ENCODE measurements at regions not wholly inside any gene's neighbourhood (a gene's known extent, or its start where the extent isn't known, plus 50 kb on each side); places are given as distances from the start of the nearest gene placed in this dataset.
"Not testable (repeated sequence)": the region's sequence is repeated elsewhere in the genome, so short reads cannot be mapped to it uniquely, and the experiment has no call there.

DNA sequence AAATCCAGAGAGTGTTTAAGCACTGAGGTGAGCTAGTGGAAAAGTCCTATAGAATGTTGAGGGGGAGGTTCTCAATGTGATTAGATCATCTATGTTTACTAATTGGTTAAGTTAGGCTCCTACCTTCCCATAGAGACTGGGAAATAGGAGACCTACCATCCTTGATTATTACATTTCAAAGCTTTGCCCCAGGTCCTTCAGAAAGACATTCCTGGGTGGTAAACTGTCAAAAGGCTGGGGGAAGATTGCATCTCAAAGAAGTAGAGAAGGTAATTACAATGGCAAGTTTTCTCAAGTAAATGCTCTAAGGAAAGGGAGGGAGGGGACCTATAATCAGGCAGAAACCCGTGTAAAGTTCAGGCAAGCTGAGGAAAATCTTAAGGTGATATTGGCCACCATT lies 247.8 kb upstream of the SMIM30 start:
- no peak for DNase-seq (ENCODE audit: low read depth)
- TF ChIP-seq, protein P1, sequence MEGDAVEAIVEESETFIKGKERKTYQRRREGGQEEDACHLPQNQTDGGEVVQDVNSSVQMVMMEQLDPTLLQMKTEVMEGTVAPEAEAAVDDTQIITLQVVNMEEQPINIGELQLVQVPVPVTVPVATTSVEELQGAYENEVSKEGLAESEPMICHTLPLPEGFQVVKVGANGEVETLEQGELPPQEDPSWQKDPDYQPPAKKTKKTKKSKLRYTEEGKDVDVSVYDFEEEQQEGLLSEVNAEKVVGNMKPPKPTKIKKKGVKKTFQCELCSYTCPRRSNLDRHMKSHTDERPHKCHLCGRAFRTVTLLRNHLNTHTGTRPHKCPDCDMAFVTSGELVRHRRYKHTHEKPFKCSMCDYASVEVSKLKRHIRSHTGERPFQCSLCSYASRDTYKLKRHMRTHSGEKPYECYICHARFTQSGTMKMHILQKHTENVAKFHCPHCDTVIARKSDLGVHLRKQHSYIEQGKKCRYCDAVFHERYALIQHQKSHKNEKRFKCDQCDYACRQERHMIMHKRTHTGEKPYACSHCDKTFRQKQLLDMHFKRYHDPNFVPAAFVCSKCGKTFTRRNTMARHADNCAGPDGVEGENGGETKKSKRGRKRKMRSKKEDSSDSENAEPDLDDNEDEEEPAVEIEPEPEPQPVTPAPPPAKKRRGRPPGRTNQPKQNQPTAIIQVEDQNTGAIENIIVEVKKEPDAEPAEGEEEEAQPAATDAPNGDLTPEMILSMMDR (conservative IDR thresholded peaks at IDR 0.05; ENCODE audit: low read depth, low read length) = no peak
- no peak overlapping the region for H3K4me3 ChIP-seq (ENCODE audit: low read depth, low read length)

DNA sequence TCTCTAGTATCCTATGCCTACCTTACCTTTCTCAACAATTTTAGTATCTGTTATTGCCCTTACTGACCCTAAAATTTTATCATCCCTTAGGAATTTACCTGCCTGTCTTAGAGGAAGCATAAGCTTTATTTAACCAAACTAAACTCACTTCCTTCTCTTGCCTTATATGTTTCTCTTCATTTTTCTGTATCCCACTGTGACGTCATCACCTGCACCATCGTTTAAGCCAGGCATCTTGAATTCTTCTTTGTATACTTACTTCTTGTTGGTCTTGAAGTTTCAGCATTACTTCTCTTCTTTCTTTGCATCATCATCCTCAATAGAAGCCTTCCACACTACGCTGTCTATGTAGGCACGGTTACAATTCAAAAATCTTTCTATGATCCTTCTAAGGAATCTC lies 231.0 kb upstream of the SMIM30 start:
- DNase-seq (ENCODE audit: low read depth) = no peak
- TF ChIP-seq, protein P1 (conservative IDR thresholded peaks at IDR 0.05; ENCODE audit: low read depth, low read length) = no peak
- no peak overlapping the region for H3K4me3 ChIP-seq (ENCODE audit: low read depth, low read length)

DNA sequence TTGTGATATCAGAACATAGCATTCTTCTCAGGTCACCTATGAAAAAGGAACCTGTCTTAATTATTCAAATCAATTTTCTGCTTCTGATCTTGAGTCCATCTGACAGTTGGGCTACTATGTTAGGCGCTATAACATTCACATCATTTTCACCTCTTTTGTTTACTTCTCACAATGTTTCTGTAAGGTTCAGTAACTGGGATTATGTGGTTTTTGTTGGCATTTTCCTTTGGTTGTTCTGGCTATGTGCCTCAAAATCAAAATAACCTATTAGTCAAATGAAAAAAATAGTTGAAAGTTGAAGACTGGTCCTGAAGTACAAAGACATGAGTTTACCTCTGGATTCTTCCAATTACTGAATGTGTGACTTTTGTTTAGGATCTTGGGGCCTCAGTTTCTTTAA lies 221.3 kb upstream of the SMIM30 start:
- TF ChIP-seq, protein P1 (conservative IDR thresholded peaks at IDR 0.05; ENCODE audit: low read depth, low read length) = no peak
- H3K4me3 ChIP-seq (ENCODE audit: low read depth, low read length) = no peak overlapping the region
- no peak for DNase-seq (ENCODE audit: low read depth)

DNA sequence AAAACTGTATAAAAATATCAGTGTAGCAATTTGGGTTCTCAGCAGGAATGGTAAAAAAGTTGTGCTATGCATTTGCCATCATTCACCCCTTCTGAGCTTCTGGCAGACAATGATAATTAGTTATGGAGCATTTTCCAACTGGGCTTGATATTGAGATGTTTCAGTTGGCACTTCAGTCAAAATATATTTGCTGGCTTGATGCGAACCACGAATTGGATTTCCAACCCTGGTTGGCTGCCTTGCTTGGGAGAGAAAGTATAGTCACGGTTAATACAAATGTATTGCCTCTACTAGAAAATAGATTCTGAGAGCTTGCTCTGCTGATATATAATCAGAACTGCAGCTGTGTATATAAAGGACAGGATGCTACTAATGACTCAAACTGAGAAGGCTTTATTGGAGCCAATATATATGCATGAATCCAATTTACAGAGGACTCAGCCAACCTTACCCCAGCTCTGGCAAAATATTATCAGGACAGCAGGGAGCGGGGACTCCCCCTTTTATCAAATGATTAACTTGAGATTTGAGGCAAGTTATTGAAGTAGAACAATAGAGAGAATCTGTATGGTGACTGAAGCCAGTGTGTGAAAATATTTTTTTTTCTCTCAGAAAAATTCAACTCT lies 219.8 kb upstream of the SMIM30 start:
- TF ChIP-seq, protein P1 (conservative IDR thresholded peaks at IDR 0.05; ENCODE audit: low read depth, low read length) = no peak
- no peak overlapping the region for H3K4me3 ChIP-seq (ENCODE audit: low read depth, low read length)
- DNase-seq (ENCODE audit: low read depth) = no peak

DNA sequence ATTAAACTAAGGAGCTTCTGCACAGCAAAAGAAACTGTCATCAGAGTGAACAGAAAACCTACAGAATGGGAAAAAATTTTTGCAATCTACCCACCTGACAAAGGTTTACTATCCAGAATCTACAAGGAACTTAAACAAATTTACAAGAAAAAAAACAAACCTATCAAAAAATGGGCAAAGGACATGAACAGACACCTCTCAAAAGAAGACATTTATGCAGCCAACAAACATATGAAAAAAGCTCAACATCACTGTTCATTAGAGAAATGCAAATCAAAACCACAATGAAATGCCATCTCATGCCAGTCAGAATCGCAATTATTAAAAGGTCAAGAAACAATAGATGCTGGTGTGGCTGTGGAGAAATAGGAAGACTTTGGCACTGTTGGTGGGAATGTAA lies 218.5 kb upstream of the SMIM30 start:
- not testable (repeated sequence) for DNase-seq (ENCODE audit: low read depth); H3K4me3 ChIP-seq (ENCODE audit: low read depth, low read length)

DNA sequence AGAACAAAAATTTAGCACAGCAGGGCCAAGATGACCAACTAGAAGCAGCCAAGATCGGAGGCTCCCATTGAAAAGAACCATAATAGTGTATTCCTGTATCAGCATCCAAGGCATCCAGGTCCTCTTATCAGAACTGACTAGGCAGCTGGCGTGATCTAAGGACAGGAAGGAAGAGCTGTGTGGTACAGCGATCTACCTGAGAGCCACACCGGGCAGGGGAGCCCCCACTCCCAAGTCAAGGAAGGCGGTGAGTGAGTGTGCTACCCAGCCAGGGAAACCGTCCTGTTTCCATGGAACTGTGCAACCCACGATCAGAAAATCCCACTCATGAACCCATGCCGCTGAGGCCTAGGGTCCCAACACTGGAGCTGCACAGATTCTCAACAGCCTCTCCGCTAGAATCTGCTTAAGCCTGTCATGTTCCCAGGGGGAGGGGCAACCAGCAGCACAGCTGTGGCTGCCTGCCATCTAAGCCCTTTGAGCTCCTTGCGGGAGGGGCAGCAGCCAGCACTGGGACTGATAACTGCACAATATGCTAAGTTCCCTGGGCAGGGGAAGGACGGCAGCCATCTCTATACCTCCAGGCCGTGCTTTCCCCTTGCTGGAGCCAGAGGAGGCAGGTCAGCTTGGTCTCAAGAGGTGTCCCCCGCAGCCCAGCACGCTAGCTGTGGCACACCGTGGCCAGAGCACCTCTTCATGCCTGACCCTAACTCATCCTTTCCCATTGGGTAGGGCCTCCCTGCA lies 213.0 kb upstream of the SMIM30 start:
- DNase-seq (ENCODE audit: low read depth) = no peak
- TF ChIP-seq, protein P1 (conservative IDR thresholded peaks at IDR 0.05; ENCODE audit: low read depth, low read length) = no peak
- H3K4me3 ChIP-seq (ENCODE audit: low read depth, low read length) = no peak overlapping the region

DNA sequence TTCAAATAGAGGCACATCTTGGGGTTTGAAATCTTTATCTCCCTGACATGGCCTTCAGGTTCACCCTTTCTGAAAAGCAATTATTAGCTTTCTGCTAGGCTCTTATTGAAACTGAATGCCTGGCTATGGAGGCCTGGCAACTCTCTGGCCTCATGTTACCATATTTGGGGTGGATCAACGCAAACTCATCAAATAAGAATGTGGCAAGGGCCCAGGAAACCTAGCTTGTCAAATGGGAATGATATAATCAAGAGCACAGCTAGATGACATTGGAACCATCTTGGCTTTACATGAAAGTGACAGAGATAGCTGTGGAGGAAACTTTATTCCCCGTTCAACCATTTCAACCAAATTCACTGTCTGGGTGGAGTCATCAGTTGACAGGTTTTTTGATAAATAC lies 202.8 kb upstream of the SMIM30 start:
- no peak overlapping the region for H3K4me3 ChIP-seq (ENCODE audit: low read depth, low read length)
- TF ChIP-seq, protein P1 (conservative IDR thresholded peaks at IDR 0.05; ENCODE audit: low read depth, low read length) = no peak
- DNase-seq (ENCODE audit: low read depth) = no peak

All from choroid plexus epithelial cell (primary cell).